Endodermal cell (in vitro differentiated cells): ENCODE measurements at regions not wholly inside any gene's neighbourhood (a gene's known extent, or its start where the extent isn't known, plus 50 kb on each side); places are given as distances from the start of the nearest gene placed in this dataset.

ENCODE experiments used
- DNase-seq: peaks from one replicate; pipeline ENCODE4 v3.0.0-alpha.2; 2017
- H3K27ac ChIP-seq: 2 replicates; pipeline ENCODE4 v1.5.1; 2013; ENCODE audit warnings: mild to moderate bottlenecking, low read depth, low read length, moderate library complexity
- H3K27me3 ChIP-seq: 2 replicates; pipeline ENCODE4 v1.6.1; 2013; ENCODE audit warnings: mild to moderate bottlenecking, low read length, moderate library complexity; ENCODE audit not compliant: insufficient read depth, control insufficient read depth, poor library complexity, severe bottlenecking
- H3K36me3 ChIP-seq: 2 replicates; pipeline ENCODE4 v1.7.0; 2013; ENCODE audit warnings: mild to moderate bottlenecking, low read length, moderate library complexity; ENCODE audit not compliant: control insufficient read depth, insufficient read depth
- H3K4me1 ChIP-seq: one replicate; pipeline ENCODE4 v1.7.0; 2013; ENCODE audit warnings: low read length; ENCODE audit not compliant: control insufficient read depth, insufficient read depth
- H3K4me3 ChIP-seq: 2 replicates; pipeline ENCODE4 v1.5.1; 2013; ENCODE audit warnings: mild to moderate bottlenecking, low read length, moderate library complexity
- H3K9ac ChIP-seq: 2 replicates; pipeline ENCODE4 v1.6.1; 2013; ENCODE audit warnings: mild to moderate bottlenecking, low read length, moderate library complexity; ENCODE audit not compliant: poor library complexity, severe bottlenecking; ENCODE audit errors: extremely low read depth
- H3K9me3 ChIP-seq: 2 replicates; pipeline ENCODE4 v1.6.1; 2013; ENCODE audit warnings: mild to moderate bottlenecking, low read length, moderate library complexity; ENCODE audit not compliant: control insufficient read depth
- H3K27ac Mint-ChIP-seq: 2 replicates; pipeline ENCODE4 v1.8.0; 2020; ENCODE audit warnings: mixed read lengths
- H3K27me3 Mint-ChIP-seq: 2 replicates; pipeline ENCODE4 v1.8.0; 2021; ENCODE audit warnings: mild to moderate bottlenecking, mixed read lengths; ENCODE audit not compliant: insufficient read depth
- H3K36me3 Mint-ChIP-seq: 2 replicates; pipeline ENCODE4 v1.8.0; 2020; ENCODE audit warnings: low read depth, mixed read lengths
- H3K4me1 Mint-ChIP-seq: 2 replicates; pipeline ENCODE4 v1.8.0; 2020; ENCODE audit warnings: mixed read lengths
- H3K4me3 Mint-ChIP-seq: 2 replicates; pipeline ENCODE4 v1.8.0; 2020; ENCODE audit warnings: mild to moderate bottlenecking, moderate library complexity, mixed read lengths
- H3K9me3 Mint-ChIP-seq: 2 replicates; pipeline ENCODE4 v1.8.0; 2020; ENCODE audit warnings: mild to moderate bottlenecking, mixed read lengths
- CTCF ChIP-seq: fragments of 200-600 bp; sonication (generic); conservative IDR thresholded peaks from 2 replicates; pipeline ENCODE4 v1.5.0; 2021; ENCODE audit warnings: antibody characterized with exemption, mild to moderate bottlenecking
- WGBS, 2 experiments: methylation state at CpG; one replicate each; pipeline versions ENCODE4 v1.1.5 to v1.1.7; 2013; ENCODE audit warnings: missing lambda C conversion rate in 2 of 2, mixed read lengths in 1 of 2; ENCODE audit not compliant: insufficient coverage in 1 of 2, insufficient read length in 1 of 2; 5-methylcytosine and 5-hydroxymethylcytosine counted together

GRCh38 chr6:80618953-80619352, 512.5 kb downstream of the BCKDHB start:
- 90% methylated on average over 4 of the region's 4 CpGs; no CpG with 5 or more reads in 1 of the 2 experiments for WGBS, 2 experiments
- Mint-ChIP-seq H3K4me1 (no peaks in the 10 kb centered on the region), H3K9me3 (peaks cover 15% of the 10 kb centered on the region), H3K27ac (no peak overlapping the region), H3K36me3 (peaks cover 3% of the 10 kb centered on the region), H3K27me3 (no peaks in the 10 kb centered on the region), H3K4me3 (no peak overlapping the region)
- no peak for TF ChIP-seq CTCF
- Histone ChIP-seq H3K4me1 (no peaks in the 10 kb centered on the region), H3K27me3 (no peaks in the 10 kb centered on the region), H3K36me3 (no peaks in the 10 kb centered on the region), H3K4me3 (no peak overlapping the region), H3K9me3 (no peaks in the 10 kb centered on the region), H3K9ac (no peak overlapping the region), H3K27ac (no peak overlapping the region)
- DNase-seq: no peak

- Mint-ChIP-seq H3K4me1 (peaks cover 17% of the 10 kb centered on the region), H3K27ac (no peak overlapping the region), H3K27me3 (no peaks in the 10 kb centered on the region), H3K9me3 (peaks cover 22% of the 10 kb centered on the region), H3K4me3 (no peak overlapping the region), H3K36me3 (peaks cover 7% of the 10 kb centered on the region)
- H3K27me3 ChIP-seq: no peaks in the 10 kb centered on the region
- no peak for TF ChIP-seq CTCF
- no peak overlapping the region for H3K4me3 ChIP-seq
- 98 to 100% methylated on average over 1 of the region's 1 CpG for WGBS, 2 experiments
- H3K36me3 ChIP-seq: no peaks in the 10 kb centered on the region
- peaks cover 3% of the 10 kb centered on the region for H3K4me1 ChIP-seq
- no peaks in the 10 kb centered on the region for H3K9me3 ChIP-seq
- H3K27ac ChIP-seq: no peak overlapping the region
- no peak overlapping the region for H3K9ac ChIP-seq
- DNase-seq: no peak
These were observed 504.4 kb downstream of the BCKDHB start for GRCh38 chr6:80610846-80611245.

- H3K27me3 ChIP-seq: no peaks in the 10 kb centered on the region
- no peak overlapping the region for H3K4me3 Mint-ChIP-seq
- no peak overlapping the region for H3K27ac Mint-ChIP-seq
- H3K4me1 ChIP-seq: peaks cover 3% of the 10 kb centered on the region
- no peak for TF ChIP-seq CTCF
- no peaks in the 10 kb centered on the region for H3K27me3 Mint-ChIP-seq
- H3K27ac ChIP-seq: no peak overlapping the region
- H3K36me3 Mint-ChIP-seq: peaks cover 3% of the 10 kb centered on the region
- no peaks in the 10 kb centered on the region for H3K9me3 ChIP-seq
- no peaks in the 10 kb centered on the region for H3K36me3 ChIP-seq
- H3K4me1 Mint-ChIP-seq: peaks cover 17% of the 10 kb centered on the region
- peaks cover 12% of the 10 kb centered on the region for H3K9me3 Mint-ChIP-seq
- DNase-seq: no peak
- no peak overlapping the region for H3K9ac ChIP-seq
- WGBS, 2 experiments: no CpG with 5 or more reads among the region's 1 CpG
- no peak overlapping the region for H3K4me3 ChIP-seq
These were observed 502.4 kb downstream of the BCKDHB start for GRCh38 chr6:80608881-80609280.
